SK-N-SH (cell line): ENCODE measurements at regions not wholly inside any gene's neighbourhood (a gene's known extent, or its start where the extent isn't known, plus 50 kb on each side); places are given as distances from the start of the nearest gene placed in this dataset.

Source experiments
- CTCF ChIA-PET: fragments of 300-600, 350-600 bp; formaldehyde crosslinking; extraction: SDS; loops from one replicate; lab custom pipeline; 2021; lab: Yijun Ruan, JAX
- POLR2A ChIA-PET: fragments of 350-600 bp; sonication (Branson Sonifier 250); formaldehyde crosslinking; extraction: SDS; loops from one replicate; lab custom pipeline; 2020; ENCODE audit warnings: antibody characterized with exemption, inconsistent platforms; lab: Yijun Ruan, JAX
- DNase-seq: peaks from one replicate; pipeline ENCODE4 v3.0.0; 2012
- H2AFZ ChIP-seq: fragments of 200-600 bp; sonication (generic); 2 replicates; pipeline ENCODE4 v1.8.1; 2016; ENCODE audit warnings: antibody characterized with exemption, mild to moderate bottlenecking, low read depth
- H3F3A ChIP-seq: fragments of 200-600 bp; sonication (generic); replicated peaks from 2 replicates; pipeline ENCODE3; 2016; ENCODE audit warnings: antibody characterized with exemption, mild to moderate bottlenecking; ENCODE audit not compliant: insufficient read depth
- H3K27ac ChIP-seq, 2 experiments: fragments of 200-500 bp in 1 of 2; fragments of 200-600 bp in 1 of 2; sonication (Bioruptor generic) in 1 of 2; sonication (generic), shearing (Covaris generic) in 1 of 2; 2 replicates each; pipeline versions ENCODE4 v1.5.1 to v1.6.1; 2014 to 2016; ENCODE audit warnings: low read depth in 2 of 2, inconsistent platforms in 1 of 2, low read length in 1 of 2, mild to moderate bottlenecking in 1 of 2, mixed read lengths in 1 of 2
- H3K27me3 ChIP-seq: fragments of 200-600 bp; sonication (generic), shearing (Covaris generic); 2 replicates; pipeline ENCODE4 v1.6.1; 2016; ENCODE audit warnings: mixed run types; ENCODE audit not compliant: insufficient read depth
- H3K36me3 ChIP-seq, 2 experiments: fragments of 200-500 bp in 1 of 2; fragments of 200-600 bp in 1 of 2; sonication (Bioruptor generic) in 1 of 2; sonication (generic) in 1 of 2; replicated peaks in 1 of 2; 2 replicates each; pipeline versions ENCODE3 to v1.5.1; 2014 to 2016; ENCODE audit warnings: low read length in 1 of 2, mild to moderate bottlenecking in 1 of 2; ENCODE audit not compliant: insufficient read depth in 2 of 2, control insufficient read depth in 1 of 2
- H3K4me1 ChIP-seq, 2 experiments: fragments of 200-500 bp in 1 of 2; fragments of 200-600 bp in 1 of 2; sonication (Bioruptor generic) in 1 of 2; sonication (generic), shearing (Covaris generic) in 1 of 2; 2 replicates each; pipeline versions ENCODE4 v1.5.1 to v1.6.1; 2014 to 2016; ENCODE audit warnings: low read depth in 1 of 2, low read length in 1 of 2, mixed run types in 1 of 2; ENCODE audit not compliant: insufficient read depth in 2 of 2, control insufficient read depth in 1 of 2
- H3K4me2 ChIP-seq: fragments of 200-600 bp; sonication (generic), shearing (Covaris generic); 2 replicates; pipeline ENCODE4 v1.6.1; 2017; ENCODE audit warnings: mixed run types
- H3K4me3 ChIP-seq, 2 experiments: fragments of 200-500 bp in 1 of 2; fragments of 200-600 bp in 1 of 2; sonication (Bioruptor generic) in 1 of 2; sonication (generic), shearing (Covaris generic) in 1 of 2; 2 replicates each; pipeline versions ENCODE4 v1.5.1 to v1.8.1; 2014 to 2016; ENCODE audit warnings: low read depth in 2 of 2, inconsistent platforms in 1 of 2, low read length in 1 of 2, mild to moderate bottlenecking in 1 of 2, mixed read lengths in 1 of 2, moderate library complexity in 1 of 2
- H3K79me2 ChIP-seq: fragments of 200-600 bp; sonication (generic); 2 replicates; pipeline ENCODE4 v1.8.1; 2017; ENCODE audit warnings: mild to moderate bottlenecking; ENCODE audit not compliant: insufficient read depth
- H3K9ac ChIP-seq: fragments of 200-600 bp; sonication (generic); 2 replicates; pipeline ENCODE4 v1.6.1; 2017; ENCODE audit warnings: mixed run types
- H3K9me2 ChIP-seq: fragments of 200-600 bp; sonication (generic); 2 replicates; pipeline ENCODE4 v1.6.1; 2017; ENCODE audit warnings: mixed run types
- H3K9me3 ChIP-seq: fragments of 200-600 bp; sonication (generic); 2 replicates; pipeline ENCODE4 v1.6.1; 2017; ENCODE audit warnings: mixed run types, mild to moderate bottlenecking, moderate library complexity
- H4K20me1 ChIP-seq: fragments of 200-600 bp; sonication (generic); 2 replicates; pipeline ENCODE4 v1.6.1; 2017; ENCODE audit warnings: mild to moderate bottlenecking, mixed run types; ENCODE audit not compliant: insufficient read depth
- CHD2 ChIP-seq: fragments of 150-350 bp; IDR thresholded peaks from 2 replicates; pipeline ENCODE4 v1.6.1; 2018; ENCODE audit warnings: low read length; ENCODE audit not compliant: partially characterized antibody
- CTCF ChIP-seq: fragments of 200-600 bp; sonication (generic); IDR thresholded peaks from 2 replicates; pipeline ENCODE4 v1.6.1; 2017; ENCODE audit warnings: antibody characterized with exemption, mild to moderate bottlenecking, moderate library complexity
- ELF1 ChIP-seq: IDR thresholded peaks from 2 replicates; pipeline ENCODE4 v1.4.0; 2012
- EP300 ChIP-seq, 2 experiments: IDR thresholded peaks; 2 replicates each; pipeline versions ENCODE4 v1.4.0 to v1.6.1; 2012; ENCODE audit warnings: borderline replicate concordance in 1 of 2, low read depth in 1 of 2, low read length in 1 of 2
- FOSL2 ChIP-seq: IDR thresholded peaks from 2 replicates; pipeline ENCODE4 v1.4.0; 2012; ENCODE audit warnings: low read depth, mild to moderate bottlenecking, moderate library complexity, borderline replicate concordance
- FOXJ3 ChIP-seq: sonication (generic); formaldehyde crosslinking; IDR thresholded peaks from 2 replicates; pipeline ENCODE4 v1.5.1; 2020; ENCODE audit warnings: mild to moderate bottlenecking, missing genetic modification reagents
- FOXM1 ChIP-seq: IDR thresholded peaks from 2 replicates; pipeline ENCODE4 v1.4.0; 2012; ENCODE audit warnings: low read depth, mild to moderate bottlenecking
- GABPA ChIP-seq: IDR thresholded peaks from 2 replicates; pipeline ENCODE4 v1.4.0; 2012; ENCODE audit warnings: low read depth, mild to moderate bottlenecking
- GATA2 ChIP-seq: sonication (generic); formaldehyde crosslinking; IDR thresholded peaks from 2 replicates; pipeline ENCODE4 v1.5.0; 2020; ENCODE audit warnings: mild to moderate bottlenecking, missing genetic modification reagents
- JUND ChIP-seq: IDR thresholded peaks from 2 replicates; pipeline ENCODE4 v1.4.0; 2012
- MAX ChIP-seq: IDR thresholded peaks from 2 replicates; pipeline ENCODE4 v1.4.0; 2012; ENCODE audit warnings: low read depth
- MEF2A ChIP-seq: IDR thresholded peaks from 2 replicates; pipeline ENCODE4 v1.4.0; 2012; ENCODE audit warnings: low read depth, borderline replicate concordance
- MXI1 ChIP-seq: IDR thresholded peaks from 2 replicates; pipeline ENCODE4 v1.6.1; 2012; ENCODE audit warnings: mild to moderate bottlenecking, low read depth, low read length, improper control_type of control experiment
- NRF1 ChIP-seq: IDR thresholded peaks from 2 replicates; pipeline ENCODE4 v1.6.1; 2012; ENCODE audit warnings: low read depth, mild to moderate bottlenecking, low read length
- RAD21 ChIP-seq: IDR thresholded peaks from 2 replicates; pipeline ENCODE4 v1.6.1; 2012; ENCODE audit warnings: mild to moderate bottlenecking, low read length
- RCOR1 ChIP-seq: fragments of 150-350 bp; IDR thresholded peaks from 2 replicates; pipeline ENCODE4 v1.6.1; 2017; ENCODE audit warnings: antibody characterized with exemption, low read length
- RXRA ChIP-seq: IDR thresholded peaks from 2 replicates; pipeline ENCODE4 v1.4.0; 2012; ENCODE audit warnings: low read depth, mild to moderate bottlenecking, borderline replicate concordance
- SMC3 ChIP-seq: IDR thresholded peaks from 2 replicates; pipeline ENCODE4 v1.6.1; 2012; ENCODE audit warnings: low read depth, low read length, improper control_type of control experiment
- WGBS: methylation state at CpG from one replicate; pipeline ENCODE4 v1.1.6; 2017; ENCODE audit warnings: low lambda C conversion rate; 5-methylcytosine and 5-hydroxymethylcytosine counted together
- TF ChIP-seq, protein P1 (sequence below): IDR thresholded peaks from 2 replicates; pipeline ENCODE4 v1.4.0; 2012; ENCODE audit warnings: low read depth, borderline replicate concordance
- TF ChIP-seq, protein P2 (sequence below): IDR thresholded peaks from 2 replicates; pipeline ENCODE4 v1.6.1; 2012; ENCODE audit warnings: mild to moderate bottlenecking, low read depth, low read length, moderate library complexity

- H3K79me2 ChIP-seq: no peaks in the 10 kb centered on the region
- no peak for DNase-seq
- H3K9me3 ChIP-seq: no peaks in the 10 kb centered on the region
- no peak overlapping the region for H3K9ac ChIP-seq
- no peaks in the 10 kb centered on the region for H3K27me3 ChIP-seq
- peaks cover 0 to 69% of the 10 kb centered on the region in 2 experiments; a peak in 2 of 4 replicates for H3K4me1 ChIP-seq
- no peak for TF ChIP-seq FOXJ3 (CRISPR knock-in tag)
- TF ChIP-seq RCOR1: 0 out of 2 replicates have a peak, but pooled peaks have one; percentile 12
- no peak for TF ChIP-seq FOSL2
- TF ChIP-seq FOXM1: no peak
- TF ChIP-seq CHD2: no peak
- no peak for TF ChIP-seq MEF2A
- no peak for TF ChIP-seq CTCF
- no peak for TF ChIP-seq JUND
- H3K36me3 ChIP-seq: no peaks in the 10 kb centered on the region
- H2AFZ ChIP-seq: no peak overlapping the region
- ChIA-PET CTCF (interaction anchor here (0.8 to 1.8 kb wide), 4 partner anchors 14 to 220 kb away, joined by 3 to 5 read pairs (median 4); no protein-coding TSS in a partner anchor), POLR2A (no interaction called here)
- no peaks in the 10 kb centered on the region for H3K9me2 ChIP-seq
- H4K20me1 ChIP-seq: no peaks in the 10 kb centered on the region
- H3F3A ChIP-seq: no peaks in the 10 kb centered on the region
- no peak overlapping the region for H3K4me2 ChIP-seq
- no peak overlapping the region for H3K4me3 ChIP-seq
- peak overlapping the region in 1 of 2 experiments; percentile 88; a peak in 2 of 4 replicates for H3K27ac ChIP-seq
- WGBS: 68% methylated on average over 4 of the region's 4 CpGs
These were observed 132.9 kb upstream of the PMEPA1 start for GRCh38 chr20:57842720-57843119.

GRCh38 chr20:57841297-57841866, 131.6 kb upstream of the PMEPA1 start:
- H3K9me2 ChIP-seq: no peaks in the 10 kb centered on the region
- H2AFZ ChIP-seq: no peak overlapping the region
- peak overlapping the region in 1 of 2 experiments; percentile 25; a peak in 1 of 4 replicates for H3K27ac ChIP-seq
- H3K4me2 ChIP-seq: no peak overlapping the region
- DNase-seq: no peak
- ChIA-PET CTCF (interaction anchor here (1.3 to 1.8 kb wide), 2 partner anchors 23 to 369 kb away, joined by 4 to 5 read pairs; no protein-coding TSS in a partner anchor), POLR2A (no interaction called here)
- no peak overlapping the region for H3K4me3 ChIP-seq
- no peaks in the 10 kb centered on the region for H3K9me3 ChIP-seq
- H4K20me1 ChIP-seq: no peaks in the 10 kb centered on the region
- no peak overlapping the region for H3K9ac ChIP-seq
- no peaks in the 10 kb centered on the region for H3K27me3 ChIP-seq
- H3K4me1 ChIP-seq: peaks cover 0 to 82% of the 10 kb centered on the region in 2 experiments; a peak in 2 of 4 replicates
- H3K79me2 ChIP-seq: no peaks in the 10 kb centered on the region
- WGBS: 100% methylated on average over 1 of the region's 11 CpGs
- no peaks in the 10 kb centered on the region for H3F3A ChIP-seq
- no peaks in the 10 kb centered on the region for H3K36me3 ChIP-seq
- no peak for TF ChIP-seq MAX
- no peak for TF ChIP-seq CHD2
- TF ChIP-seq GABPA: no peak
- no peak for TF ChIP-seq RAD21
- no peak for TF ChIP-seq RXRA
- TF ChIP-seq, protein P1, sequence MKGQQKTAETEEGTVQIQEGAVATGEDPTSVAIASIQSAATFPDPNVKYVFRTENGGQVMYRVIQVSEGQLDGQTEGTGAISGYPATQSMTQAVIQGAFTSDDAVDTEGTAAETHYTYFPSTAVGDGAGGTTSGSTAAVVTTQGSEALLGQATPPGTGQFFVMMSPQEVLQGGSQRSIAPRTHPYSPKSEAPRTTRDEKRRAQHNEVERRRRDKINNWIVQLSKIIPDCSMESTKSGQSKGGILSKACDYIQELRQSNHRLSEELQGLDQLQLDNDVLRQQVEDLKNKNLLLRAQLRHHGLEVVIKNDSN: no peak
- TF ChIP-seq EP300 (IDR thresholded peaks at IDR 0.05; ENCODE audit: borderline replicate concordance in 1 of 2, low read depth in 1 of 2, low read length in 1 of 2): no peak
- no peak for TF ChIP-seq FOXM1
- TF ChIP-seq GATA2 (CRISPR knock-in tag): no peak
- TF ChIP-seq ELF1: no peak
- TF ChIP-seq SMC3: no peak
- no peak for TF ChIP-seq MXI1
- TF ChIP-seq, protein P2, sequence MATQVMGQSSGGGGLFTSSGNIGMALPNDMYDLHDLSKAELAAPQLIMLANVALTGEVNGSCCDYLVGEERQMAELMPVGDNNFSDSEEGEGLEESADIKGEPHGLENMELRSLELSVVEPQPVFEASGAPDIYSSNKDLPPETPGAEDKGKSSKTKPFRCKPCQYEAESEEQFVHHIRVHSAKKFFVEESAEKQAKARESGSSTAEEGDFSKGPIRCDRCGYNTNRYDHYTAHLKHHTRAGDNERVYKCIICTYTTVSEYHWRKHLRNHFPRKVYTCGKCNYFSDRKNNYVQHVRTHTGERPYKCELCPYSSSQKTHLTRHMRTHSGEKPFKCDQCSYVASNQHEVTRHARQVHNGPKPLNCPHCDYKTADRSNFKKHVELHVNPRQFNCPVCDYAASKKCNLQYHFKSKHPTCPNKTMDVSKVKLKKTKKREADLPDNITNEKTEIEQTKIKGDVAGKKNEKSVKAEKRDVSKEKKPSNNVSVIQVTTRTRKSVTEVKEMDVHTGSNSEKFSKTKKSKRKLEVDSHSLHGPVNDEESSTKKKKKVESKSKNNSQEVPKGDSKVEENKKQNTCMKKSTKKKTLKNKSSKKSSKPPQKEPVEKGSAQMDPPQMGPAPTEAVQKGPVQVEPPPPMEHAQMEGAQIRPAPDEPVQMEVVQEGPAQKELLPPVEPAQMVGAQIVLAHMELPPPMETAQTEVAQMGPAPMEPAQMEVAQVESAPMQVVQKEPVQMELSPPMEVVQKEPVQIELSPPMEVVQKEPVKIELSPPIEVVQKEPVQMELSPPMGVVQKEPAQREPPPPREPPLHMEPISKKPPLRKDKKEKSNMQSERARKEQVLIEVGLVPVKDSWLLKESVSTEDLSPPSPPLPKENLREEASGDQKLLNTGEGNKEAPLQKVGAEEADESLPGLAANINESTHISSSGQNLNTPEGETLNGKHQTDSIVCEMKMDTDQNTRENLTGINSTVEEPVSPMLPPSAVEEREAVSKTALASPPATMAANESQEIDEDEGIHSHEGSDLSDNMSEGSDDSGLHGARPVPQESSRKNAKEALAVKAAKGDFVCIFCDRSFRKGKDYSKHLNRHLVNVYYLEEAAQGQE: no peak
- no peak for TF ChIP-seq NRF1
